ENCODE measurements at regions not wholly inside any gene's neighbourhood (a gene's known extent, or its start where the extent isn't known, plus 50 kb on each side); places are given as distances from the start of the nearest gene placed in this dataset.

GRCh38 chr18:46411191-46411828 lies 245.7 kb downstream of the LOXHD1 start:
- ChIA-PET CTCF (ENCODE audit: low intra/inter-chr PET ratio) (no interaction called here), POLR2A (interaction anchor here (1.1 kb wide), 1 partner anchor 11 kb away, joined by 6 read pairs; no protein-coding TSS in a partner anchor)
- Histone ChIP-seq H3K36me3 (ENCODE audit: control insufficient read depth, insufficient read depth, low read length) (no peaks in the 10 kb centered on the region), H3K9ac (ENCODE audit: insufficient read depth in 1 of 2, low read depth in 2 of 2, low read length in 2 of 2) (no peak overlapping the region), H3K9me1 (ENCODE audit: control insufficient read depth, insufficient read depth, low read length) (no peaks in the 10 kb centered on the region), H3K9me3 (replicated peaks; ENCODE audit: control insufficient read depth, insufficient read depth, low read depth, low read length) (no peaks in the 10 kb centered on the region), H3K4me2 (ENCODE audit: insufficient read depth, low read length) (no peak overlapping the region), H4K20me1 (replicated peaks; ENCODE audit: control insufficient read depth, insufficient read depth, low read length) (no peaks in the 10 kb centered on the region), H3K4me1 (replicated peaks in 1 of 2; ENCODE audit: control insufficient read depth in 2 of 2, insufficient read depth in 2 of 2, low read length in 2 of 2) (peaks cover 0 to 15% of the 10 kb centered on the region in 2 experiments; a peak in 3 of 5 replicates), H3K27me3 (ENCODE audit: control insufficient read depth in 2 of 2, insufficient read depth in 2 of 2, low read length in 2 of 2) (peaks cover 0 to 20% of the 10 kb centered on the region in 2 experiments; a peak in 2 of 5 replicates), H3K27ac (ENCODE audit: extremely low read depth, low read depth, low read length) (no peak overlapping the region), H3K79me2 (ENCODE audit: control insufficient read depth, insufficient read depth, low read length) (no peaks in the 10 kb centered on the region), H2AFZ (ENCODE audit: low read depth, low read length) (no peak overlapping the region), H3K4me3 (no peak overlapping the region)
- FAIRE-seq: no peak
- no peak for ATAC-seq
- no peak for DNase-seq (ENCODE audit: extremely low read depth in 1 of 4, low spot score in 3 of 4)
- no TSS peak for BruUV-seq (replicated peaks)
- in situ Hi-C loops (cut with MboI) (no loop called here), intact Hi-C loops (cut with micrococcal nuclease) (no loop called here)
- 0 out of 2 replicates have a peak, but pooled peaks have one; percentile 12 for TF ChIP-seq C11orf30 (IDR thresholded peaks at IDR 0.05; ENCODE audit: low read depth)
- TF ChIP-seq, protein P1, sequence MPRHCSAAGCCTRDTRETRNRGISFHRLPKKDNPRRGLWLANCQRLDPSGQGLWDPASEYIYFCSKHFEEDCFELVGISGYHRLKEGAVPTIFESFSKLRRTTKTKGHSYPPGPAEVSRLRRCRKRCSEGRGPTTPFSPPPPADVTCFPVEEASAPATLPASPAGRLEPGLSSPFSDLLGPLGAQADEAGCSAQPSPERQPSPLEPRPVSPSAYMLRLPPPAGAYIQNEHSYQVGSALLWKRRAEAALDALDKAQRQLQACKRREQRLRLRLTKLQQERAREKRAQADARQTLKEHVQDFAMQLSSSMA (CRISPR knock-in tag; IDR thresholded peaks at IDR 0.05): no peak
- 13% methylated on average over 4 of the region's 4 CpGs for WGBS (ENCODE audit: insufficient coverage, low coverage, missing lambda C conversion rate)

GRCh38 chr18:46411867-46412690 lies 244.9 kb downstream of the LOXHD1 start:
- H3K27ac ChIP-seq (ENCODE audit: extremely low read depth, low read depth, low read length): no peak overlapping the region
- H3K4me3 ChIP-seq: no peak overlapping the region
- BruUV-seq (replicated peaks): no TSS peak
- ChIA-PET CTCF (ENCODE audit: low intra/inter-chr PET ratio) (interaction anchor here (0.7 kb wide), 1 partner anchor 19 kb away, joined by 5 read pairs; no protein-coding TSS in a partner anchor), POLR2A (interaction anchor here (0.5 kb wide), 1 partner anchor 260 kb away, joined by 3 read pairs; no protein-coding TSS in a partner anchor)
- H3K79me2 ChIP-seq (ENCODE audit: control insufficient read depth, insufficient read depth, low read length): no peaks in the 10 kb centered on the region
- no peaks in the 10 kb centered on the region for H3K9me1 ChIP-seq (ENCODE audit: control insufficient read depth, insufficient read depth, low read length)
- 15% methylated on average over 5 of the region's 6 CpGs for WGBS (ENCODE audit: insufficient coverage, low coverage, missing lambda C conversion rate)
- H3K9ac ChIP-seq (ENCODE audit: insufficient read depth in 1 of 2, low read depth in 2 of 2, low read length in 2 of 2): no peak overlapping the region
- in situ Hi-C loops (cut with MboI) (no loop called here), intact Hi-C loops (cut with micrococcal nuclease) (no loop called here)
- no peak overlapping the region for H2AFZ ChIP-seq (ENCODE audit: low read depth, low read length)
- no peaks in the 10 kb centered on the region for H3K9me3 ChIP-seq (replicated peaks; ENCODE audit: control insufficient read depth, insufficient read depth, low read depth, low read length)
- H3K4me2 ChIP-seq (ENCODE audit: insufficient read depth, low read length): no peak overlapping the region
- H3K36me3 ChIP-seq (ENCODE audit: control insufficient read depth, insufficient read depth, low read length): no peaks in the 10 kb centered on the region
- H3K4me1 ChIP-seq (replicated peaks in 1 of 2; ENCODE audit: control insufficient read depth in 2 of 2, insufficient read depth in 2 of 2, low read length in 2 of 2): peaks cover 0 to 22% of the 10 kb centered on the region in 2 experiments; a peak in 3 of 5 replicates
- no peaks in the 10 kb centered on the region for H4K20me1 ChIP-seq (replicated peaks; ENCODE audit: control insufficient read depth, insufficient read depth, low read length)
- ATAC-seq: no peak
- no peak for DNase-seq (ENCODE audit: extremely low read depth in 1 of 4, low spot score in 3 of 4)
- peaks cover 0 to 16% of the 10 kb centered on the region in 2 experiments; a peak in 2 of 5 replicates for H3K27me3 ChIP-seq (ENCODE audit: control insufficient read depth in 2 of 2, insufficient read depth in 2 of 2, low read length in 2 of 2)
- FAIRE-seq: no peak
- no peak for TF ChIP-seq MXD1 (CRISPR knock-in tag; IDR thresholded peaks at IDR 0.05; ENCODE audit: borderline replicate concordance, poor library complexity, severe bottlenecking)
- TF ChIP-seq, protein P2, sequence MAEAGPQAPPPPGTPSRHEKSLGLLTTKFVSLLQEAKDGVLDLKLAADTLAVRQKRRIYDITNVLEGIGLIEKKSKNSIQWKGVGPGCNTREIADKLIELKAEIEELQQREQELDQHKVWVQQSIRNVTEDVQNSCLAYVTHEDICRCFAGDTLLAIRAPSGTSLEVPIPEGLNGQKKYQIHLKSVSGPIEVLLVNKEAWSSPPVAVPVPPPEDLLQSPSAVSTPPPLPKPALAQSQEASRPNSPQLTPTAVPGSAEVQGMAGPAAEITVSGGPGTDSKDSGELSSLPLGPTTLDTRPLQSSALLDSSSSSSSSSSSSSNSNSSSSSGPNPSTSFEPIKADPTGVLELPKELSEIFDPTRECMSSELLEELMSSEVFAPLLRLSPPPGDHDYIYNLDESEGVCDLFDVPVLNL (CRISPR knock-in tag; IDR thresholded peaks at IDR 0.05; ENCODE audit: low read depth): no peak
- no peak for TF ChIP-seq HLTF (IDR thresholded peaks at IDR 0.05)
- TF ChIP-seq ZKSCAN8 (CRISPR knock-in tag; IDR thresholded peaks at IDR 0.05): no peak
- TF ChIP-seq ARNT (IDR thresholded peaks at IDR 0.05): no peak
- TF ChIP-seq JUND (IDR thresholded peaks at IDR 0.05; ENCODE audit: borderline replicate concordance, low read depth, low read length): no peak
- TF ChIP-seq JUND (tag; IDR thresholded peaks at IDR 0.05; ENCODE audit: borderline replicate concordance, low read depth, low read length): no peak
- TF ChIP-seq, protein P3, sequence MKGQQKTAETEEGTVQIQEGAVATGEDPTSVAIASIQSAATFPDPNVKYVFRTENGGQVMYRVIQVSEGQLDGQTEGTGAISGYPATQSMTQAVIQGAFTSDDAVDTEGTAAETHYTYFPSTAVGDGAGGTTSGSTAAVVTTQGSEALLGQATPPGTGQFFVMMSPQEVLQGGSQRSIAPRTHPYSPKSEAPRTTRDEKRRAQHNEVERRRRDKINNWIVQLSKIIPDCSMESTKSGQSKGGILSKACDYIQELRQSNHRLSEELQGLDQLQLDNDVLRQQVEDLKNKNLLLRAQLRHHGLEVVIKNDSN (CRISPR knock-in tag; IDR thresholded peaks at IDR 0.05): peak; percentile 27; the same call in 1 of the 2 replicates
